H9 (cell line): ENCODE measurements at regions not wholly inside any gene's neighbourhood (a gene's known extent, or its start where the extent isn't known, plus 50 kb on each side); places are given as distances from the start of the nearest gene placed in this dataset.

ENCODE experiments used
- DNase-seq: peaks from one replicate; pipeline ENCODE4 v3.0.0-alpha.2; 2017
- H2AFZ ChIP-seq: one replicate; pipeline ENCODE4 v1.6.1; 2013; ENCODE audit warnings: mild to moderate bottlenecking, low read length, control low read depth, moderate library complexity
- H2AK5ac ChIP-seq: 2 replicates; pipeline ENCODE4 v1.6.1; 2013; ENCODE audit warnings: low read length, control low read depth, mixed read lengths; ENCODE audit not compliant: insufficient read length
- H2BK120ac ChIP-seq: one replicate; pipeline ENCODE4 v1.6.1; 2013; ENCODE audit warnings: low read depth, mild to moderate bottlenecking, low read length, control low read depth, inconsistent platforms; ENCODE audit not compliant: poor library complexity, severe bottlenecking
- H2BK12ac ChIP-seq: 2 replicates; pipeline ENCODE4 v1.6.1; 2013; ENCODE audit warnings: low read length, control low read depth, mixed read lengths, low read depth; ENCODE audit not compliant: insufficient read length
- H2BK15ac ChIP-seq: 2 replicates; pipeline ENCODE4 v1.6.1; 2013; ENCODE audit warnings: low read depth, low read length, control low read depth
- H2BK20ac ChIP-seq: one replicate; pipeline ENCODE4 v1.6.1; 2013; ENCODE audit warnings: low read depth, mild to moderate bottlenecking, low read length, control low read depth, inconsistent platforms; ENCODE audit not compliant: poor library complexity, severe bottlenecking
- H2BK5ac ChIP-seq: 2 replicates; pipeline ENCODE4 v1.6.1; 2013; ENCODE audit warnings: low read length, control low read depth, mixed read lengths; ENCODE audit not compliant: insufficient read length
- H3K14ac ChIP-seq: 2 replicates; pipeline ENCODE4 v1.6.1; 2013; ENCODE audit warnings: low read length, control low read depth; ENCODE audit not compliant: insufficient read depth
- H3K18ac ChIP-seq: 2 replicates; pipeline ENCODE4 v1.6.1; 2013; ENCODE audit warnings: low read depth, mild to moderate bottlenecking, mixed read lengths, low read length, control low read depth; ENCODE audit not compliant: insufficient read length
- H3K23ac ChIP-seq: 2 replicates; pipeline ENCODE4 v1.6.1; 2013; ENCODE audit warnings: low read length, control low read depth, mixed read lengths, low read depth; ENCODE audit not compliant: insufficient read length
- H3K23me2 ChIP-seq: 2 replicates; pipeline ENCODE4 v1.6.1; 2013; ENCODE audit warnings: low read depth, mild to moderate bottlenecking, mixed read lengths, low read length, control low read depth; ENCODE audit not compliant: insufficient read length, poor library complexity, severe bottlenecking
- H3K27ac ChIP-seq: 2 replicates; pipeline ENCODE4 v1.5.1; 2013; ENCODE audit warnings: low read length, control low read depth, mixed read lengths, low read depth; ENCODE audit not compliant: insufficient read length
- H3K27me3 ChIP-seq: 2 replicates; pipeline ENCODE4 v1.6.1; 2013; ENCODE audit warnings: low read length, control low read depth, inconsistent platforms; ENCODE audit not compliant: insufficient read depth
- H3K4ac ChIP-seq: 2 replicates; pipeline ENCODE4 v1.6.1; 2013; ENCODE audit warnings: low read depth, mild to moderate bottlenecking, control low read depth, inconsistent platforms, low read length, moderate library complexity
- H3K4me1 ChIP-seq: 2 replicates; pipeline ENCODE4 v1.6.1; 2013; ENCODE audit warnings: low read length, control low read depth, inconsistent platforms; ENCODE audit not compliant: insufficient read depth
- H3K4me2 ChIP-seq: 2 replicates; pipeline ENCODE4 v1.6.1; 2013; ENCODE audit warnings: low read length, control low read depth, mixed read lengths; ENCODE audit not compliant: insufficient read length, insufficient read depth
- H3K56ac ChIP-seq: 2 replicates; pipeline ENCODE4 v1.6.1; 2013; ENCODE audit warnings: low read depth, mild to moderate bottlenecking, mixed read lengths, low read length, control low read depth; ENCODE audit not compliant: insufficient read length
- H3K79me1 ChIP-seq: 2 replicates; pipeline ENCODE4 v1.6.1; 2013; ENCODE audit warnings: low read depth, mild to moderate bottlenecking, moderate library complexity, low read length, control low read depth, inconsistent platforms; ENCODE audit not compliant: insufficient read depth, poor library complexity, severe bottlenecking
- H3K79me2 ChIP-seq: 2 replicates; pipeline ENCODE4 v1.6.1; 2013; ENCODE audit warnings: low read length, control low read depth, inconsistent platforms; ENCODE audit not compliant: insufficient read depth
- H3K9ac ChIP-seq: 2 replicates; pipeline ENCODE4 v1.6.1; 2013; ENCODE audit warnings: low read length, control low read depth, mixed read lengths; ENCODE audit not compliant: insufficient read length; ENCODE audit errors: extremely low read depth
- H3K9me3 ChIP-seq: one replicate; pipeline ENCODE4 v1.6.1; 2013; ENCODE audit warnings: low read depth, low read length, inconsistent platforms; ENCODE audit not compliant: control insufficient read depth
- H3T11ph ChIP-seq: one replicate; pipeline ENCODE4 v1.6.1; 2013; ENCODE audit warnings: mild to moderate bottlenecking, low read length, control low read depth, inconsistent platforms
- H4K20me1 ChIP-seq: one replicate; pipeline ENCODE4 v1.6.1; 2013; ENCODE audit not compliant: control insufficient read depth, insufficient read length, insufficient read depth
- H4K5ac ChIP-seq: 2 replicates; pipeline ENCODE4 v1.6.1; 2013; ENCODE audit warnings: low read depth, mild to moderate bottlenecking, mixed read lengths, low read length, control low read depth; ENCODE audit not compliant: insufficient read length
- H4K8ac ChIP-seq: replicated peaks from 2 replicates; pipeline ENCODE4 v1.6.1; 2013; ENCODE audit warnings: low read length, control low read depth, mixed read lengths, low read depth; ENCODE audit not compliant: insufficient read length
- H4K91ac ChIP-seq: 2 replicates; pipeline ENCODE4 v1.6.1; 2013; ENCODE audit warnings: low read depth, mild to moderate bottlenecking, moderate library complexity, mixed read lengths, low read length, control low read depth; ENCODE audit not compliant: insufficient read length
- H3K27ac Mint-ChIP-seq, 3 experiments: 2 replicates in 2 of 3; 3 replicates in 1 of 3; pipeline ENCODE4 v1.8.0; 2020 to 2021; ENCODE audit warnings: mixed read lengths in 3 of 3, mild to moderate bottlenecking in 1 of 3, moderate library complexity in 1 of 3
- H3K27me3 Mint-ChIP-seq: 2 replicates; pipeline ENCODE4 v1.8.0; 2021; ENCODE audit warnings: low read depth, mild to moderate bottlenecking, moderate library complexity, mixed read lengths
- H3K36me3 Mint-ChIP-seq, 3 experiments: 2 replicates in 2 of 3; 3 replicates in 1 of 3; pipeline ENCODE4 v1.8.0; 2020 to 2021; ENCODE audit warnings: low read depth in 3 of 3, mixed read lengths in 3 of 3; ENCODE audit not compliant: insufficient read depth in 1 of 3
- H3K4me1 Mint-ChIP-seq, 2 experiments: 2 replicates each; pipeline ENCODE4 v1.8.0; 2020; ENCODE audit warnings: mixed read lengths in 2 of 2
- H3K4me3 Mint-ChIP-seq, 2 experiments: 2 replicates in 1 of 2; 3 replicates in 1 of 2; pipeline ENCODE4 v1.8.0; 2020 to 2021; ENCODE audit warnings: mild to moderate bottlenecking in 2 of 2, mixed read lengths in 2 of 2, moderate library complexity in 1 of 2
- H3K9me3 Mint-ChIP-seq, 2 experiments: 2 replicates in 1 of 2; 3 replicates in 1 of 2; pipeline ENCODE4 v1.8.0; 2020; ENCODE audit warnings: mild to moderate bottlenecking in 2 of 2, mixed read lengths in 2 of 2, moderate library complexity in 1 of 2
- WGBS: extraction: QIAGEN DNeasy Blood & Tissue Kit; methylation state at CpG from one replicate; pipeline ENCODE4 v1.1.7; 2013; ENCODE audit warnings: missing lambda C conversion rate, low lambda C conversion rate, mixed read lengths; ENCODE audit not compliant: insufficient read length; ENCODE audit errors: extremely low coverage; 5-methylcytosine and 5-hydroxymethylcytosine counted together
- TF ChIP-seq, protein P1 (sequence below): fragments of 200-600 bp; sonication (generic); conservative IDR thresholded peaks from 3 replicates; pipeline ENCODE4 v1.8.0; 2021; ENCODE audit warnings: antibody characterized with exemption, mild to moderate bottlenecking

GRCh38 chr4:170420255-170420693 lies 330.5 kb upstream of the AADAT start:
- Histone ChIP-seq H3K23ac (no peak overlapping the region), H3K56ac (no peak overlapping the region), H2AK5ac (no peak overlapping the region), H3K4me1 (no peaks in the 10 kb centered on the region), H3T11ph (no peak overlapping the region), H2BK15ac (no peak overlapping the region), H3K27ac (no peak overlapping the region), H3K27me3 (no peaks in the 10 kb centered on the region), H3K18ac (no peak overlapping the region), H3K79me2 (no peaks in the 10 kb centered on the region), H2BK120ac (no peak overlapping the region), H4K5ac (no peak overlapping the region), H3K23me2 (no peaks in the 10 kb centered on the region), H3K4ac (no peak overlapping the region), H4K20me1 (no peaks in the 10 kb centered on the region), H2BK12ac (no peak overlapping the region), H2BK5ac (no peak overlapping the region), H3K9me3 (no peaks in the 10 kb centered on the region), H4K8ac (no peak overlapping the region), H3K79me1 (no peaks in the 10 kb centered on the region), H4K91ac (no peak overlapping the region), H3K4me2 (no peak overlapping the region), H3K9ac (no peak overlapping the region), H2BK20ac (no peak overlapping the region), H3K14ac (no peak overlapping the region), H2AFZ (no peak overlapping the region)
- WGBS = no CpG with 5 or more reads among the region's 7 CpGs
- H3K36me3 Mint-ChIP-seq = no peaks in the 10 kb centered on the region
- H3K27ac Mint-ChIP-seq = no peak overlapping the region
- no peaks in the 10 kb centered on the region for H3K4me1 Mint-ChIP-seq
- TF ChIP-seq, protein P1, sequence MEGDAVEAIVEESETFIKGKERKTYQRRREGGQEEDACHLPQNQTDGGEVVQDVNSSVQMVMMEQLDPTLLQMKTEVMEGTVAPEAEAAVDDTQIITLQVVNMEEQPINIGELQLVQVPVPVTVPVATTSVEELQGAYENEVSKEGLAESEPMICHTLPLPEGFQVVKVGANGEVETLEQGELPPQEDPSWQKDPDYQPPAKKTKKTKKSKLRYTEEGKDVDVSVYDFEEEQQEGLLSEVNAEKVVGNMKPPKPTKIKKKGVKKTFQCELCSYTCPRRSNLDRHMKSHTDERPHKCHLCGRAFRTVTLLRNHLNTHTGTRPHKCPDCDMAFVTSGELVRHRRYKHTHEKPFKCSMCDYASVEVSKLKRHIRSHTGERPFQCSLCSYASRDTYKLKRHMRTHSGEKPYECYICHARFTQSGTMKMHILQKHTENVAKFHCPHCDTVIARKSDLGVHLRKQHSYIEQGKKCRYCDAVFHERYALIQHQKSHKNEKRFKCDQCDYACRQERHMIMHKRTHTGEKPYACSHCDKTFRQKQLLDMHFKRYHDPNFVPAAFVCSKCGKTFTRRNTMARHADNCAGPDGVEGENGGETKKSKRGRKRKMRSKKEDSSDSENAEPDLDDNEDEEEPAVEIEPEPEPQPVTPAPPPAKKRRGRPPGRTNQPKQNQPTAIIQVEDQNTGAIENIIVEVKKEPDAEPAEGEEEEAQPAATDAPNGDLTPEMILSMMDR = no peak
- DNase-seq = no peak
- H3K27me3 Mint-ChIP-seq = no peaks in the 10 kb centered on the region
- no peak overlapping the region for H3K4me3 Mint-ChIP-seq
- peaks cover 0 to 3% of the 10 kb centered on the region in 2 experiments; a peak in 2 of 5 replicates for H3K9me3 Mint-ChIP-seq
